HG03432 (cell line): ENCODE measurements at regions not wholly inside any gene's neighbourhood (a gene's known extent, or its start where the extent isn't known, plus 50 kb on each side); places are given as distances from the start of the nearest gene placed in this dataset.
"Not testable (repeated sequence)": the region's sequence is repeated elsewhere in the genome, so short reads cannot be mapped to it uniquely, and the experiment has no call there.

Experiments
- ATAC-seq: cut with Tn5 transposase; IDR thresholded peaks from one replicate; pipeline ENCODE4 v1.9.1; 2021; ENCODE audit warnings: mild to moderate bottlenecking, moderate library complexity; ENCODE audit not compliant: unreplicated experiment

GRCh38 chr9:115691693-115692092 is 461.9 kb upstream of the PAPPA start:
- no peak for ATAC-seq

GRCh38 chr9:115692868-115693267 is 460.7 kb upstream of the PAPPA start:
- not testable (repeated sequence) for ATAC-seq

- no peak for ATAC-seq
Observed at GRCh38 chr9:115694014-115694413, 459.6 kb upstream of the PAPPA start.

GRCh38 chr9:115694991-115695390 is 458.6 kb upstream of the PAPPA start:
- no peak for ATAC-seq

- no peak for ATAC-seq
Observed at GRCh38 chr9:115712981-115713380, 440.6 kb upstream of the PAPPA start.

GRCh38 chr9:115715666-115716065 is 437.9 kb upstream of the PAPPA start:
- no peak for ATAC-seq

GRCh38 chr9:115717298-115717697 is 436.3 kb upstream of the PAPPA start:
- no peak for ATAC-seq

GRCh38 chr9:115717711-115718173 is 435.8 kb upstream of the PAPPA start:
- no peak for ATAC-seq

- ATAC-seq = no peak
Observed at GRCh38 chr9:115730396-115730795, 423.2 kb upstream of the PAPPA start.

- ATAC-seq = no peak
Observed at GRCh38 chr9:115730845-115731244, 422.7 kb upstream of the PAPPA start.

- ATAC-seq = no peak
Observed at GRCh38 chr9:115733318-115734110, 420.1 kb upstream of the PAPPA start.

GRCh38 chr9:115739096-115739875 is 414.3 kb upstream of the PAPPA start:
- ATAC-seq = no peak

- ATAC-seq = no peak
Observed at GRCh38 chr9:115740986-115741385, 412.6 kb upstream of the PAPPA start.

- ATAC-seq = no peak
Observed at GRCh38 chr9:115743709-115744605, 409.6 kb upstream of the PAPPA start.

GRCh38 chr9:115746496-115746895 is 407.1 kb upstream of the PAPPA start:
- ATAC-seq = no peak

- no peak for ATAC-seq
Observed at GRCh38 chr9:115747731-115748130, 405.9 kb upstream of the PAPPA start.

- no peak for ATAC-seq
Observed at GRCh38 chr9:115756736-115757135, 396.9 kb upstream of the PAPPA start.

GRCh38 chr9:115757461-115757860 is 396.1 kb upstream of the PAPPA start:
- no peak for ATAC-seq

GRCh38 chr9:115758441-115758840 is 395.1 kb upstream of the PAPPA start:
- ATAC-seq = no peak

- ATAC-seq = no peak
Observed at GRCh38 chr9:115759426-115759825, 394.2 kb upstream of the PAPPA start.

GRCh38 chr9:115764645-115765044 is 388.9 kb upstream of the PAPPA start:
- ATAC-seq = no peak
